HepG2 (cell line): ENCODE measurements at regions not wholly inside any gene's neighbourhood (a gene's known extent, or its start where the extent isn't known, plus 50 kb on each side); places are given as distances from the start of the nearest gene placed in this dataset.

Experiments used
- ATAC-seq: fragments of 200-7000 bp; cut with Tn5 transposase; 3 replicates; pipeline ENCODE4 v1.9.1; 2020; ENCODE audit warnings: mild to moderate bottlenecking, moderate library complexity
- BruUV-seq: library from RNA; stranded (reverse); fragments of 400-500 nt; replicated peaks from 2 replicates; lab custom pipeline; 2021; lab: Mats Ljungman, UMichigan
- CTCF ChIA-PET: fragments of 300-600 bp; formaldehyde crosslinking; extraction: SDS; loops from one replicate; lab custom pipeline; 2021; ENCODE audit warnings: low total read pairs, inconsistent platforms, low intra/inter-chr PET ratio; lab: Yijun Ruan, JAX
- POLR2A ChIA-PET: fragments of 350-600 bp; sonication (Branson Sonifier 250); formaldehyde crosslinking; loops from one replicate; lab custom pipeline; 2020; ENCODE audit warnings: antibody characterized with exemption, inconsistent platforms; lab: Yijun Ruan, JAX
- DNase-seq: peaks from one replicate; pipeline ENCODE4 v3.0.0-alpha.2; 2015; ENCODE audit warnings: low spot score
- FAIRE-seq: peaks from 3 replicates; lab custom pipeline; 2011; peaks lifted over from hg19 to GRCh38; lab: Jason Lieb, UNC
- H2AFZ ChIP-seq: one replicate; pipeline ENCODE4 v1.6.1; 2011; ENCODE audit warnings: low read length, inconsistent platforms
- H3K27ac ChIP-seq: fragments of 300-600 bp; 3 replicates; pipeline ENCODE4 v1.8.0; 2011; ENCODE audit warnings: mixed run types, mild to moderate bottlenecking, mixed read lengths, low read length, inconsistent platforms; ENCODE audit not compliant: insufficient read depth; ENCODE audit errors: extremely low read length
- H3K27me3 ChIP-seq, 2 experiments: fragments of 200-600 bp in 1 of 2; 2 replicates in 1 of 2; 3 replicates in 1 of 2; pipeline versions ENCODE4 v1.6.0 to v1.8.0; 2011; ENCODE audit warnings: low read length in 2 of 2, mild to moderate bottlenecking in 2 of 2, moderate library complexity in 2 of 2, inconsistent platforms in 1 of 2; ENCODE audit not compliant: insufficient read depth in 2 of 2, control insufficient read depth in 1 of 2
- H3K36me3 ChIP-seq, 2 experiments: fragments of 200-600 bp in 1 of 2; replicated peaks in 1 of 2; 2 replicates in 1 of 2; 3 replicates in 1 of 2; pipeline versions ENCODE4 v1.5.1 to v1.8.0; 2011; ENCODE audit warnings: low read length in 2 of 2, inconsistent platforms in 1 of 2; ENCODE audit not compliant: insufficient read depth in 2 of 2, control insufficient read depth in 1 of 2
- H3K4me1 ChIP-seq: 2 replicates; pipeline ENCODE4 v1.5.1; 2012; ENCODE audit warnings: low read length, inconsistent platforms; ENCODE audit not compliant: insufficient read depth
- H3K4me2 ChIP-seq: 2 replicates; pipeline ENCODE4 v1.6.0; 2011; ENCODE audit warnings: low read depth, low read length, inconsistent platforms
- H3K4me3 ChIP-seq, 3 experiments: fragments of 200-600 bp in 1 of 3; sonication (generic), shearing (Covaris generic) in 1 of 3; replicated peaks in 1 of 3; 2 replicates each; pipeline ENCODE4 v1.5.1; 2011 to 2016; ENCODE audit warnings: low read length in 3 of 3, inconsistent platforms in 2 of 3, low read depth in 2 of 3, mild to moderate bottlenecking in 2 of 3, control low read depth in 1 of 3, mixed read lengths in 1 of 3; ENCODE audit not compliant: insufficient read depth in 1 of 3
- H3K79me2 ChIP-seq: one replicate; pipeline ENCODE4 v1.6.1; 2011; ENCODE audit warnings: low read length, inconsistent platforms; ENCODE audit not compliant: insufficient read depth
- H3K9ac ChIP-seq: 2 replicates; pipeline ENCODE4 v1.6.0; 2011; ENCODE audit warnings: mild to moderate bottlenecking, low read depth, low read length, inconsistent platforms; ENCODE audit not compliant: insufficient read depth
- H3K9me3 ChIP-seq: 2 replicates; pipeline ENCODE4 v1.5.1; 2012; ENCODE audit warnings: mild to moderate bottlenecking, low read length
- H4K20me1 ChIP-seq: 2 replicates; pipeline ENCODE4 v1.6.0; 2011; ENCODE audit warnings: inconsistent platforms, mild to moderate bottlenecking, low read length, moderate library complexity; ENCODE audit not compliant: insufficient read depth
- ARNT ChIP-seq: fragments of 450-650 bp; IDR thresholded peaks from 2 replicates; pipeline ENCODE4 v1.6.1; 2017
- FOXM1 ChIP-seq: sonication (generic); formaldehyde crosslinking; IDR thresholded peaks from 2 replicates; pipeline ENCODE4 v1.5.0; 2020; ENCODE audit warnings: missing genetic modification reagents
- ISL2 ChIP-seq: sonication (generic); formaldehyde crosslinking; IDR thresholded peaks from 2 replicates; pipeline ENCODE4 v1.5.0; 2020; ENCODE audit warnings: missing genetic modification reagents
- MAFK ChIP-seq, 2 experiments: IDR thresholded peaks in 1 of 2; conservative IDR thresholded peaks in 1 of 2; 2 replicates each; pipeline ENCODE4 v1.6.1; 2011; ENCODE audit warnings: improper control_type of control experiment in 2 of 2, low read length in 2 of 2
- MTERF4 ChIP-seq: sonication (generic); formaldehyde crosslinking; IDR thresholded peaks from 2 replicates; pipeline ENCODE4 v1.8.0; 2023; ENCODE audit warnings: mild to moderate bottlenecking, missing genetic modification reagents
- NCOA5 ChIP-seq: sonication (generic); formaldehyde crosslinking; IDR thresholded peaks from 2 replicates; pipeline ENCODE4 v1.4.0; 2020; ENCODE audit warnings: missing genetic modification reagents
- NFE2L2 ChIP-seq: fragments of 150-350 bp; IDR thresholded peaks from 2 replicates; pipeline ENCODE4 v1.6.1; 2014; ENCODE audit warnings: low read length
- PRMT3 ChIP-seq: sonication (generic); formaldehyde crosslinking; IDR thresholded peaks from 2 replicates; pipeline ENCODE4 v1.8.1; 2022; ENCODE audit warnings: low read depth, mild to moderate bottlenecking, moderate library complexity, missing genetic modification reagents, borderline replicate concordance
- RARA ChIP-seq: IDR thresholded peaks from 2 replicates; pipeline ENCODE4 v1.6.1; 2016; ENCODE audit warnings: missing genetic modification reagents, missing compliant biosample characterization
- RFX1 ChIP-seq: fragments of 450-650 bp; IDR thresholded peaks from 2 replicates; pipeline ENCODE4 v1.6.1; 2017
- SP1 ChIP-seq, 2 experiments: fragments of 450-650 bp in 1 of 2; sonication (generic) in 1 of 2; formaldehyde crosslinking in 1 of 2; IDR thresholded peaks; 2 replicates each; pipeline versions ENCODE4 v1.4.0 to v1.6.1; 2016 to 2020; ENCODE audit warnings: missing genetic modification reagents in 1 of 2
- THRA ChIP-seq: sonication (generic); formaldehyde crosslinking; IDR thresholded peaks from 2 replicates; pipeline ENCODE4 v1.4.0; 2020; ENCODE audit warnings: missing genetic modification reagents, borderline replicate concordance
- ZNF446 ChIP-seq: sonication (generic); formaldehyde crosslinking; IDR thresholded peaks from 2 replicates; pipeline ENCODE4 v1.5.0; 2020; ENCODE audit warnings: mild to moderate bottlenecking, missing genetic modification reagents
- WGBS: methylation state at CpG from one replicate; pipeline ENCODE4 v1.1.6; 2017; ENCODE audit warnings: low lambda C conversion rate; 5-methylcytosine and 5-hydroxymethylcytosine counted together
- in situ Hi-C: cut with HindIII; loops from 2 replicates; pipeline ENCODE4 v1.10.0; 2017; ENCODE audit warnings: low pct_unique_long_range_greater_than_20kb; ENCODE audit not compliant: extremely low pct_ligation_motif_present
- intact Hi-C: fragments of 100-400 bp; cut with micrococcal nuclease; formaldehyde crosslinking; loops from one replicate; pipeline ENCODE4 v1.10.0; 2022; ENCODE audit not compliant: unreplicated experiment

DNA sequence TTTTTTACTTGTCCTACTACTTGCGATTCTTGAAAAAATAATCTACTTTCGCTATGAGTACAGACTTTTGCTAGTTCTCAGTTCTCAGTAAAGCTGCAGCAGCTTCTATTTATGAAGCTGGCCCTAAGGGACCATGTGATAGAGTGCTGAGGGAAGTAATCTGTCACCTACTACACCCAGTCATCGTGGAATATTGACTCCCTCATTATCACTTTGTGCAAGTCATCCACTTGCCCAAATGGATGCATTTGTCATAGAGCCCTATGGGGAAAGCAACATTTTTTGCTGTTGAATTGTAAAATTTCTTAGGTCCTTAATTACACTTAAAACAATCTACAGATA is 1919.8 kb downstream of the SUCLG1 start:
- Histone ChIP-seq H2AFZ (no peak overlapping the region), H3K4me3 (no peak overlapping the region), H3K9ac (no peak overlapping the region), H3K9me3 (peaks cover 18% of the 10 kb centered on the region), H3K27ac (no peak overlapping the region), H3K27me3 (no peaks in the 10 kb centered on the region), H3K36me3 (no peaks in the 10 kb centered on the region), H3K4me1 (no peaks in the 10 kb centered on the region), H4K20me1 (no peaks in the 10 kb centered on the region), H3K4me2 (no peak overlapping the region), H3K79me2 (no peaks in the 10 kb centered on the region)
- no peak for ATAC-seq
- BruUV-seq: no TSS peak
- WGBS: 10% methylated on average over 3 of the region's 3 CpGs
- DNase-seq: no peak
- POLR2A ChIA-PET: no interaction called here
- CTCF ChIA-PET: no interaction called here
- no peak for FAIRE-seq
- TF ChIP-seq PRMT3 (CRISPR knock-in tag) (no peak), ZNF446 (CRISPR knock-in tag) (no peak), NFE2L2 (peak; percentile 48; the same call in 1 of the 2 replicates), FOXM1 (CRISPR knock-in tag) (no peak), NCOA5 (CRISPR knock-in tag) (no peak)
- in situ Hi-C loops (no loop called here), intact Hi-C loops (no loop called here)

GRCh38 chr2:82538590-82539279 is 1920.3 kb downstream of the SUCLG1 start:
- Histone ChIP-seq H3K9ac (no peak overlapping the region), H3K9me3 (peaks cover 17% of the 10 kb centered on the region), H3K27me3 (no peaks in the 10 kb centered on the region), H3K36me3 (no peaks in the 10 kb centered on the region), H3K79me2 (no peaks in the 10 kb centered on the region), H3K4me1 (no peaks in the 10 kb centered on the region), H3K27ac (no peak overlapping the region), H4K20me1 (no peaks in the 10 kb centered on the region), H3K4me3 (no peak overlapping the region), H2AFZ (no peak overlapping the region), H3K4me2 (no peak overlapping the region)
- no peak for DNase-seq
- POLR2A ChIA-PET: no interaction called here
- BruUV-seq: no TSS peak
- no peak for ATAC-seq
- 4% methylated on average over 1 of the region's 1 CpG for WGBS
- CTCF ChIA-PET: no interaction called here
- in situ Hi-C loops: no loop called here
- FAIRE-seq: no peak
- intact Hi-C loops: no loop called here
- TF ChIP-seq ARNT: no peak
- TF ChIP-seq ISL2: no peak
- TF ChIP-seq SP1 (IDR thresholded peaks at IDR 0.05): no peak
- TF ChIP-seq SP1 (CRISPR knock-in tag; IDR thresholded peaks at IDR 0.05): no peak
- no peak for TF ChIP-seq RFX1
- no peak for TF ChIP-seq MTERF4 (CRISPR knock-in tag)
- TF ChIP-seq MAFK (conservative IDR thresholded peaks at IDR 0.05 in 1 of 2, IDR thresholded peaks at IDR 0.05 in 1 of 2; ENCODE audit: low read length in 2 of 2): no peak
- TF ChIP-seq THRA (CRISPR knock-in tag): no peak
- TF ChIP-seq RARA (CRISPR knock-in tag): no peak
